Endodermal cell (in vitro differentiated cells): ENCODE measurements at regions not wholly inside any gene's neighbourhood (a gene's known extent, or its start where the extent isn't known, plus 50 kb on each side); places are given as distances from the start of the nearest gene placed in this dataset.

ENCODE experiments used
- DNase-seq: peaks from one replicate; pipeline ENCODE4 v3.0.0-alpha.2; 2017
- H3K27ac ChIP-seq: 2 replicates; pipeline ENCODE4 v1.5.1; 2013; ENCODE audit warnings: mild to moderate bottlenecking, low read depth, low read length, moderate library complexity
- H3K27me3 ChIP-seq: 2 replicates; pipeline ENCODE4 v1.6.1; 2013; ENCODE audit warnings: mild to moderate bottlenecking, low read length, moderate library complexity; ENCODE audit not compliant: insufficient read depth, control insufficient read depth, poor library complexity, severe bottlenecking
- H3K36me3 ChIP-seq: 2 replicates; pipeline ENCODE4 v1.7.0; 2013; ENCODE audit warnings: mild to moderate bottlenecking, low read length, moderate library complexity; ENCODE audit not compliant: control insufficient read depth, insufficient read depth
- H3K4me1 ChIP-seq: one replicate; pipeline ENCODE4 v1.7.0; 2013; ENCODE audit warnings: low read length; ENCODE audit not compliant: control insufficient read depth, insufficient read depth
- H3K4me3 ChIP-seq: 2 replicates; pipeline ENCODE4 v1.5.1; 2013; ENCODE audit warnings: mild to moderate bottlenecking, low read length, moderate library complexity
- H3K9ac ChIP-seq: 2 replicates; pipeline ENCODE4 v1.6.1; 2013; ENCODE audit warnings: mild to moderate bottlenecking, low read length, moderate library complexity; ENCODE audit not compliant: poor library complexity, severe bottlenecking; ENCODE audit errors: extremely low read depth
- H3K9me3 ChIP-seq: 2 replicates; pipeline ENCODE4 v1.6.1; 2013; ENCODE audit warnings: mild to moderate bottlenecking, low read length, moderate library complexity; ENCODE audit not compliant: control insufficient read depth
- H3K27ac Mint-ChIP-seq: 2 replicates; pipeline ENCODE4 v1.8.0; 2020; ENCODE audit warnings: mixed read lengths
- H3K27me3 Mint-ChIP-seq: 2 replicates; pipeline ENCODE4 v1.8.0; 2021; ENCODE audit warnings: mild to moderate bottlenecking, mixed read lengths; ENCODE audit not compliant: insufficient read depth
- H3K36me3 Mint-ChIP-seq: 2 replicates; pipeline ENCODE4 v1.8.0; 2020; ENCODE audit warnings: low read depth, mixed read lengths
- H3K4me1 Mint-ChIP-seq: 2 replicates; pipeline ENCODE4 v1.8.0; 2020; ENCODE audit warnings: mixed read lengths
- H3K4me3 Mint-ChIP-seq: 2 replicates; pipeline ENCODE4 v1.8.0; 2020; ENCODE audit warnings: mild to moderate bottlenecking, moderate library complexity, mixed read lengths
- H3K9me3 Mint-ChIP-seq: 2 replicates; pipeline ENCODE4 v1.8.0; 2020; ENCODE audit warnings: mild to moderate bottlenecking, mixed read lengths
- WGBS, 2 experiments: methylation state at CpG; one replicate each; pipeline versions ENCODE4 v1.1.5 to v1.1.7; 2013; ENCODE audit warnings: missing lambda C conversion rate in 2 of 2, mixed read lengths in 1 of 2; ENCODE audit not compliant: insufficient coverage in 1 of 2, insufficient read length in 1 of 2; 5-methylcytosine and 5-hydroxymethylcytosine counted together
- TF ChIP-seq, protein P1 (sequence below): fragments of 200-600 bp; sonication (generic); conservative IDR thresholded peaks from 2 replicates; pipeline ENCODE4 v1.5.0; 2021; ENCODE audit warnings: antibody characterized with exemption, mild to moderate bottlenecking

DNA sequence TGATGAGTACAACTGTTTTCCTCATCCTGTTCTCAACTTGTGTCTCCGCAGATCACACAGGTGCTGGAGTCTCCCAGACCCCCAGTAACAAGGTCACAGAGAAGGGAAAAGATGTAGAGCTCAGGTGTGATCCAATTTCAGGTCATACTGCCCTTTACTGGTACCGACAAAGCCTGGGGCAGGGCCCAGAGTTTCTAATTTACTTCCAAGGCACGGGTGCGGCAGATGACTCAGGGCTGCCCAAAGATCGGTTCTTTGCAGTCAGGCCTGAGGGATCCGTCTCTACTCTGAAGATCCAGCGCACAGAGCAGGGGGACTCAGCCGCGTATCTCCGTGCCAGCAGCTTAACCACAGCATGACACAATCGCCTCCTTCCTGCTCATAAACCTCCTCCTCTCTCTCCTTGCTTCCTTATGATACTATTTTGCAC, 126.7 kb upstream of the PRSS58 start:
- Mint-ChIP-seq H3K4me3 (no peak overlapping the region), H3K4me1 (peaks cover 7% of the 10 kb centered on the region), H3K27me3 (peaks cover 14% of the 10 kb centered on the region), H3K36me3 (no peaks in the 10 kb centered on the region), H3K9me3 (no peaks in the 10 kb centered on the region), H3K27ac (no peak overlapping the region)
- TF ChIP-seq, protein P1, sequence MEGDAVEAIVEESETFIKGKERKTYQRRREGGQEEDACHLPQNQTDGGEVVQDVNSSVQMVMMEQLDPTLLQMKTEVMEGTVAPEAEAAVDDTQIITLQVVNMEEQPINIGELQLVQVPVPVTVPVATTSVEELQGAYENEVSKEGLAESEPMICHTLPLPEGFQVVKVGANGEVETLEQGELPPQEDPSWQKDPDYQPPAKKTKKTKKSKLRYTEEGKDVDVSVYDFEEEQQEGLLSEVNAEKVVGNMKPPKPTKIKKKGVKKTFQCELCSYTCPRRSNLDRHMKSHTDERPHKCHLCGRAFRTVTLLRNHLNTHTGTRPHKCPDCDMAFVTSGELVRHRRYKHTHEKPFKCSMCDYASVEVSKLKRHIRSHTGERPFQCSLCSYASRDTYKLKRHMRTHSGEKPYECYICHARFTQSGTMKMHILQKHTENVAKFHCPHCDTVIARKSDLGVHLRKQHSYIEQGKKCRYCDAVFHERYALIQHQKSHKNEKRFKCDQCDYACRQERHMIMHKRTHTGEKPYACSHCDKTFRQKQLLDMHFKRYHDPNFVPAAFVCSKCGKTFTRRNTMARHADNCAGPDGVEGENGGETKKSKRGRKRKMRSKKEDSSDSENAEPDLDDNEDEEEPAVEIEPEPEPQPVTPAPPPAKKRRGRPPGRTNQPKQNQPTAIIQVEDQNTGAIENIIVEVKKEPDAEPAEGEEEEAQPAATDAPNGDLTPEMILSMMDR, result no peak
- DNase-seq, result no peak
- WGBS, 2 experiments, result 77 to 96% methylated on average over 5 to 11 of the region's 11 CpGs
- Histone ChIP-seq H3K27ac (no peak overlapping the region), H3K27me3 (no peaks in the 10 kb centered on the region), H3K36me3 (no peaks in the 10 kb centered on the region), H3K4me3 (no peak overlapping the region), H3K4me1 (no peaks in the 10 kb centered on the region), H3K9ac (no peak overlapping the region), H3K9me3 (no peaks in the 10 kb centered on the region)

DNA sequence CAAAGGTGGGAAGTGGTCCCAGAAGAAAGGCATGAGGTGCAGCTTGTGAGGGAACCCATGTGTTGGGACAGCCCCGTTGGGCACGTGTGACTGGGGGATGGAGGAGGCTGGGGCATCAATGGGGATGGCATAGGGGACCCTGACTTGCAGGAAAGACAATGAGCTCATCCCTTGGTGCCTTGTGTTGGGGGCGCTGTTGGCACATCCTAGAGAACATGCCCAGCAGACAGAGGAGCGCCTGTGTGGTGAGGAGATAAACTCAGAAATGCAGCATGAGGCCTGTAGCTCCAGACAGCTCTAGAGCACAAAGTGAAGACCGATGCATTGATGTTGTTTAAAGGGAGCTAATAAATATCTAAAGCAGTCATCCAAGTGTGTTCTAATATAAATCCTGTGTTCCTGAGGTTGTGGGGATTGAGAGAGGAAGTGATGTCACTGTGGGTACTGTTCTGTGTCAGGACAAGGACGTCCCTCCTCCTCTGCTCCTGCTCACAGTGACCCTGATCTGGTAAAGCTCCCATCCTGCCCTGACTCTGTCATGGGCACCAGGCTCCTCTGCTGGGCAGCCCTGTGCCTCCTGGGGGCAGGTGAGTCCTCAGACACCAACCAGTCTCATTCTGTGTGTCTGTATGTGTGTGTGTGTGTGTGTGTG, 126.1 kb upstream of the PRSS58 start:
- no peak overlapping the region for H3K4me3 ChIP-seq
- H3K9ac ChIP-seq, result no peak overlapping the region
- no peak overlapping the region for H3K27ac ChIP-seq
- 86 to 89% methylated on average over 4 to 6 of the region's 6 CpGs for whole genome bisulfite sequencing, 2 experiments
- peaks cover 8% of the 10 kb centered on the region for H3K4me1 Mint-ChIP-seq
- peaks cover 14% of the 10 kb centered on the region for H3K27me3 Mint-ChIP-seq
- no peaks in the 10 kb centered on the region for H3K27me3 ChIP-seq
- no peaks in the 10 kb centered on the region for H3K36me3 Mint-ChIP-seq
- H3K9me3 Mint-ChIP-seq, result no peaks in the 10 kb centered on the region
- TF ChIP-seq, protein P1, result no peak
- H3K4me3 Mint-ChIP-seq, result no peak overlapping the region
- no peaks in the 10 kb centered on the region for H3K4me1 ChIP-seq
- no peak for DNase-seq
- H3K9me3 ChIP-seq, result no peaks in the 10 kb centered on the region
- no peaks in the 10 kb centered on the region for H3K36me3 ChIP-seq
- H3K27ac Mint-ChIP-seq, result no peak overlapping the region

DNA sequence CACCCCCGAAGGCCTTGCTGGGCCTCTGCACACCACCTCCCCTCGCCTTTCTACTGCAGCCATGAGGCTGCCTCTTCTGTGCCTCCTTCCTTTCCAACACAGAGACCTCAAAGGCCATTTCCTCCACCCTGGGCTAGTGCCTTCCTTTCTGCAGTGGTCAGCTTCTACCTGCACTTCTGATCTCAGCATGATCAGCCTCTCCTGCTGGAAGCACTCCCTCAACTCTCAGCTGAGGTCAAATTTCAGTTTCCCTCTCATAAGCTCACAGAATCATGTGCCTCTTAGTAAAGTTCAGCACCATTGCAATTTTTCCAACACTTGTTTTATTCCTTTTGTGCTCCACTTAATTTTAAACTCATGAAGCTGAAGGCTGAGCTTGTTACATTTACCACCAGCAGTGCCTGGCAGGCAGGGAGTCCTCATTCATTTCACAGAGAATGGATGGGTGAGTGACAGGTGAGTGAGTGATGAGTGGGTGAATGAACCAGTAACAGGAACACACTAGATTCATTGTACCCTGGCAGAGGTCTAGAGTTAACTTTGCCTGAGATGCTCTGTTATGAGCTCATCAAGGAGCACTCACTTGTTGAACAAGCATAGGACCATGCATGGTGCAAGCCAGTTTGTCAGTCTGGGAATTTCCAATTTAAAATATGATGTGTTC, 124.0 kb upstream of the PRSS58 start:
- Histone ChIP-seq H3K4me3 (no peak overlapping the region), H3K27me3 (no peaks in the 10 kb centered on the region), H3K36me3 (no peaks in the 10 kb centered on the region), H3K4me1 (no peaks in the 10 kb centered on the region), H3K9me3 (no peaks in the 10 kb centered on the region), H3K9ac (no peak overlapping the region), H3K27ac (no peak overlapping the region)
- Mint-ChIP-seq H3K4me1 (peaks cover 8% of the 10 kb centered on the region), H3K36me3 (no peaks in the 10 kb centered on the region), H3K27ac (no peak overlapping the region), H3K27me3 (peaks cover 10% of the 10 kb centered on the region), H3K4me3 (no peak overlapping the region), H3K9me3 (no peaks in the 10 kb centered on the region)
- DNase-seq, result no peak
- TF ChIP-seq, protein P1, result no peak
- WGBS, 2 experiments, result 95 to 100% methylated on average over 1 to 2 of the region's 2 CpGs
